ENCODE measurements at regions not wholly inside any gene's neighbourhood (a gene's known extent, or its start where the extent isn't known, plus 50 kb on each side); places are given as distances from the start of the nearest gene placed in this dataset.

DNA sequence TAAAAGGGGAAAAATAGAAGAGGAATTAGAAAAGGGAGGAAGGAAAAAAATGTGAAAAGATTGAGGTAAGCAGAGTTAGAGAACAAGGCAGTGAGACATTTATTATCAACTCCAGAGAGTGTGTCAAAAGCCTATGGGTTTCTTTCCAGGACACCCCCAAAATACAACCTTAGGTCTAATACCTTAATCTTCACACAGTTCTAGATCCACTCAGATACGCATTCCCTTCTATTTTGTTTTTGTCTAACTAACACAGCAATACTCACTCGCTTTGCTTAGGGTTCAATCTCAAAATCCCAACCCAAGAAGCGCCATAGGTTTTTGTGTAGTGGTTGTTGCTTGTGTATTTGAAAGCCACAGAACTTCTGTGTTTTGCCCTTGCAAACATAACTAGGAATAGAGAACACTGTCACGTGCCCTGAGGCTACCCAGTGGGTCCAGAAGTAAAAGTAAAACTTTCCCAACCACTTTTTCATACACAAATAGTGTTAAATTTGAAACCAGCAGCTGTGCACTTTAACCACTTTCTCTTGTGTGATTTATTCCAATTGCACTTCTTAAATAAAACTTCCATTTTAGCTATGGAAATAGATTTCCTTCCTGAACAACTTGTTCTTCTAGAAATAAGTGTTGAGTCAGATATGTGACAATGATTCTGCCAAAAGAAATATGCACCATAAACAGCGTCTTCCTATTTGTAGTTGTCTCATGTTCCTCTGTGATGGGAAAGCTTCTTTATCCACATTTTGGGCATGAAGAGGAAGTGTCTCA is 414.7 kb upstream of the GHITM start:
- no peak for TF ChIP-seq POLR2AphosphoS5 (IDR thresholded peaks at IDR 0.05; ENCODE audit: insufficient read depth, low read depth, low read length)
- TF ChIP-seq, protein P1, sequence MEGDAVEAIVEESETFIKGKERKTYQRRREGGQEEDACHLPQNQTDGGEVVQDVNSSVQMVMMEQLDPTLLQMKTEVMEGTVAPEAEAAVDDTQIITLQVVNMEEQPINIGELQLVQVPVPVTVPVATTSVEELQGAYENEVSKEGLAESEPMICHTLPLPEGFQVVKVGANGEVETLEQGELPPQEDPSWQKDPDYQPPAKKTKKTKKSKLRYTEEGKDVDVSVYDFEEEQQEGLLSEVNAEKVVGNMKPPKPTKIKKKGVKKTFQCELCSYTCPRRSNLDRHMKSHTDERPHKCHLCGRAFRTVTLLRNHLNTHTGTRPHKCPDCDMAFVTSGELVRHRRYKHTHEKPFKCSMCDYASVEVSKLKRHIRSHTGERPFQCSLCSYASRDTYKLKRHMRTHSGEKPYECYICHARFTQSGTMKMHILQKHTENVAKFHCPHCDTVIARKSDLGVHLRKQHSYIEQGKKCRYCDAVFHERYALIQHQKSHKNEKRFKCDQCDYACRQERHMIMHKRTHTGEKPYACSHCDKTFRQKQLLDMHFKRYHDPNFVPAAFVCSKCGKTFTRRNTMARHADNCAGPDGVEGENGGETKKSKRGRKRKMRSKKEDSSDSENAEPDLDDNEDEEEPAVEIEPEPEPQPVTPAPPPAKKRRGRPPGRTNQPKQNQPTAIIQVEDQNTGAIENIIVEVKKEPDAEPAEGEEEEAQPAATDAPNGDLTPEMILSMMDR (IDR thresholded peaks at IDR 0.05; ENCODE audit: extremely low read depth in 1 of 2, insufficient read depth in 1 of 2, low read depth in 1 of 2, low read length in 2 of 2) = no peak
- no peak for TF ChIP-seq POLR2A (IDR thresholded peaks at IDR 0.05; ENCODE audit: low read depth, low read length)
- no peak for TF ChIP-seq EZH2 (IDR thresholded peaks at IDR 0.05; ENCODE audit: borderline replicate concordance, low read depth, low read length, severe bottlenecking)
- TF ChIP-seq JUN (IDR thresholded peaks at IDR 0.05; ENCODE audit: borderline replicate concordance, insufficient read depth, insufficient read length, low read depth) = no peak
- TF ChIP-seq, protein P2, sequence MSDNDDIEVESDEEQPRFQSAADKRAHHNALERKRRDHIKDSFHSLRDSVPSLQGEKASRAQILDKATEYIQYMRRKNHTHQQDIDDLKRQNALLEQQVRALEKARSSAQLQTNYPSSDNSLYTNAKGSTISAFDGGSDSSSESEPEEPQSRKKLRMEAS (IDR thresholded peaks at IDR 0.05; ENCODE audit: insufficient read depth, insufficient read length) = no peak

Measured in endothelial cell of umbilical vein (primary cell).